ENCODE measurements at regions not wholly inside any gene's neighbourhood (a gene's known extent, or its start where the extent isn't known, plus 50 kb on each side); places are given as distances from the start of the nearest gene placed in this dataset.

GRCh38 chr22:45094825-45095224 lies 68.9 kb upstream of the NUP50 start:
- DNase-seq (ENCODE audit: low read depth in 2 of 2) = no peak

- DNase-seq (ENCODE audit: low read depth in 2 of 2) = peak; percentile 37 to 42
Measured at GRCh38 chr22:45096256-45096907, 67.3 kb upstream of the NUP50 start.

DNA sequence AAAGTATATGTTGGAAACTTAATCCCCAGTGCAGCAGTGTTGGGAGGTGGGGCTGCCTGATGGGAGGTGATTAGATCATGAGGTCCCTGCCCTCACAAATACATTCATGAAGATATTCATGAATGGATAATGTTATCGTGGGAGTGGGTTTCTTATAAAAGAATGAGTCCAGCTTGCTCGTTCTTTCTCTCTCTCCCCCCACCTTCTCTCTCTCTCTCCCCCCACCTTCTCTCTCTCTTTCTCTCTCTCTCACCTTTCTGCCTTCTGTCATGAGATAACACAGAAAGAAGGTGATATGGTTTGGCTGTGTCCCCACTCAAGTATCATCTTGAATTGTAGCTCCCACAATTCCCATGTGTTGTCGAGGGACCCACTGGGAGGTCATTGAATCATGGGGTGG lies 66.7 kb upstream of the NUP50 start:
- no peak for DNase-seq (ENCODE audit: low read depth in 2 of 2)

GRCh38 chr22:45098056-45098455 lies 65.7 kb upstream of the NUP50 start:
- no peak for DNase-seq (ENCODE audit: low read depth in 2 of 2)

GRCh38 chr22:45099961-45100360 lies 63.8 kb upstream of the NUP50 start:
- no peak for DNase-seq (ENCODE audit: low read depth in 2 of 2)

GRCh38 chr22:45101515-45102227 lies 62.1 kb upstream of the NUP50 start:
- DNase-seq (ENCODE audit: low read depth in 2 of 2) = peak in 1 of 2 donors; percentile 16

DNA sequence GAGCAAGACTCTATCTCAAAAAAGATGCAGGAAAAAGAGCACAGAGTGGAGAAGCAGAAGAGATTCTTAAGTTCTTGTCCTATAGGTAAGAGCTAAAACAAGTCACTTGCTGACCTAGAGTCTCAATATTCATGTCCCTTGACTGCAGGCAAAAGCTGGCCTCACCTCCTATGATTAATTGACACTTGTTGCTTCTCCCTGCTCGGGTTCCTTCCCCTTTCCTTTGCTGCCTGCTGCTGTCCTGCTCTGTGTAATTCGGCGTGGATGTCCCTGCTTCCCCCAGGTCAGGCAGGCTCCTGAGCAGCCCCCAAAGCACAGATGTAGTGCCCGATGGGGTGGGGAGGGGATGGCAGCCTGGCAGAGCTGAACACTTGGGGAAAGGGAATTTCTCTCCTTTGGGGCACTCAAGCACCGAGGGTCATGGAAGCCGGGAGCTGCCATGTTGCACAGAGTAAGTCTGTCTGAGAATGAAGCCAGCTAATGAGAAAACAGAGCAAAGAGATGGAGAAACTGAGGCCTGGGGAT lies 60.8 kb upstream of the NUP50 start:
- DNase-seq (ENCODE audit: low read depth in 2 of 2) = no peak

- no peak for DNase-seq (ENCODE audit: low read depth in 2 of 2)
Measured at GRCh38 chr22:45103756-45104155, 60.0 kb upstream of the NUP50 start.

DNA sequence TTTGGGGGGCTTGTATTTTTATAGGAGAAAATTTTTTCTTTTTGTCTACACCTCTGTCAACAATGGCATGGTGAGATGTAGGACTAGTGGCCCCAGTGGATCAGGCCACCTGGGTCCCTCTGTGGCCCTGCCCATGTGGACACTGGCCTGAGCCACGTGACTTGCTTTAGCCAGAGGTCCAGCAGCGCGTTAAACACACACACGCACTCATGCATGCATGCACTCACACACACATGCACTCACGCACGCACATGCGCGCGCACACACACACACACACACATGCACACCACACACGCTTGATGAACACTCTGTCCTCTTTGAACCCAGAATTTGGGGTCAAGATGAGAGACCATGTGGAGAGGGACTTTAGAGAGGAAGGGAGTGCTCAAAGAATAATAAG lies 59.4 kb upstream of the NUP50 start:
- no peak for DNase-seq (ENCODE audit: low read depth in 2 of 2)

DNA sequence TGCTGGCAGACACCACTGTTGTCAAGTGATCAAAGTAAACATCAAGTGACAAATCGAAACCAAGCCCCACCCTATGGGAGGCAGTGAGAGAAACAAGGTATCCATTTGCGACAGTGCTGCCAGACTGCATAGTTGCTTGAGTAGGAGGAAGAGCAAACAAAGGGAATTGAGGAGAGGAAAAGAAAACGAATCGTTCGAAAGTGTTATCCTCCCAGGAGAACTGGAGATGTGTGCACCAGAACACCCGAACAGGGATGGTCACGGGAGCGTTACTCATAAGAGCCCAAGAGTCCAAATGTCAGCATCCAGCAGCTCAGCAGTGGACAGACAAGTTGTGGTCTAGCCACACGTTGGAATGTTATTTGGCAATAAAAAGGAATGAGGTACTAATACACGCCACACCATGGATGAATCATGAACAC lies 58.4 kb upstream of the NUP50 start:
- no peak for DNase-seq (ENCODE audit: low read depth in 2 of 2)

- no peak for DNase-seq (ENCODE audit: low read depth in 2 of 2)
Measured at GRCh38 chr22:45107671-45108070, 56.1 kb upstream of the NUP50 start.

GRCh38 chr22:45112136-45112879 lies 51.4 kb upstream of the NUP50 start:
- no peak for DNase-seq (ENCODE audit: low read depth in 2 of 2)
